ENCODE measurements at regions not wholly inside any gene's neighbourhood (a gene's known extent, or its start where the extent isn't known, plus 50 kb on each side); places are given as distances from the start of the nearest gene placed in this dataset.

DNA sequence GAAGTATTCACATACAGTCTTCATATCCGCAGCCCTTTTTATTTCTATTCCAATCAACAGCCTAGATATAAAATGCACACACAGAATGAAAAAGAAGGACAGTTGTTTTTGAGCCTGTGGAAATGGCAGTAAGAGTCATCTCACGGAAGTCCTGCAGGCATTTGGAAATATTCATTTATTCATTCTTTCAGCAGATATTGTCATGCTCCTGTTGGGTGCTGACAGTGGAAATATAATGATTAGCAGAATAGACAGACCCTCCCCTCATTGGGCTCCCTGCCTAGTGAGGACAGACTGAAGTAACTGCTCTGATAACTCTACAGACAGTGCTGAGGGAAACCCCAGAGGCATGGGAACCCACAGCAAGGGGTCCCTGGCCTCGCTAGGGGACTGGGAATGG is 392.3 kb downstream of the FOXO1 start:
- H3K27me3 ChIP-seq (ENCODE audit: insufficient read depth): no peaks in the 10 kb centered on the region
- DNase-seq (ENCODE audit: low spot score) (no peak), ATAC-seq (no peak)
- peaks cover 28% of the 10 kb centered on the region for H3K4me1 Mint-ChIP-seq
- H3K36me3 ChIP-seq (ENCODE audit: insufficient read depth): no peaks in the 10 kb centered on the region
- TF ChIP-seq CREB1 (CRISPR knock-in tag; IDR thresholded peaks at IDR 0.05; ENCODE audit: low read depth) (no peak), POLR2AphosphoS5 (IDR thresholded peaks at IDR 0.05; ENCODE audit: low read depth) (no peak), EZH2phosphoT487 (IDR thresholded peaks at IDR 0.05; ENCODE audit: unreplicated experiment) (no peak), JUNB (IDR thresholded peaks at IDR 0.05; ENCODE audit: unreplicated experiment) (no peak), STAT1 (IDR thresholded peaks at IDR 0.05; ENCODE audit: unreplicated experiment) (no peak), ZNF331 (CRISPR knock-in tag; IDR thresholded peaks at IDR 0.05; ENCODE audit: low read depth) (no peak), NANOG (IDR thresholded peaks at IDR 0.05; ENCODE audit: borderline replicate concordance) (no peak), EZH2 (IDR thresholded peaks at IDR 0.05; ENCODE audit: low read depth, unreplicated experiment) (no peak), ZNF114 (CRISPR knock-in tag; IDR thresholded peaks at IDR 0.05) (no peak)
- TF ChIP-seq, protein P1, sequence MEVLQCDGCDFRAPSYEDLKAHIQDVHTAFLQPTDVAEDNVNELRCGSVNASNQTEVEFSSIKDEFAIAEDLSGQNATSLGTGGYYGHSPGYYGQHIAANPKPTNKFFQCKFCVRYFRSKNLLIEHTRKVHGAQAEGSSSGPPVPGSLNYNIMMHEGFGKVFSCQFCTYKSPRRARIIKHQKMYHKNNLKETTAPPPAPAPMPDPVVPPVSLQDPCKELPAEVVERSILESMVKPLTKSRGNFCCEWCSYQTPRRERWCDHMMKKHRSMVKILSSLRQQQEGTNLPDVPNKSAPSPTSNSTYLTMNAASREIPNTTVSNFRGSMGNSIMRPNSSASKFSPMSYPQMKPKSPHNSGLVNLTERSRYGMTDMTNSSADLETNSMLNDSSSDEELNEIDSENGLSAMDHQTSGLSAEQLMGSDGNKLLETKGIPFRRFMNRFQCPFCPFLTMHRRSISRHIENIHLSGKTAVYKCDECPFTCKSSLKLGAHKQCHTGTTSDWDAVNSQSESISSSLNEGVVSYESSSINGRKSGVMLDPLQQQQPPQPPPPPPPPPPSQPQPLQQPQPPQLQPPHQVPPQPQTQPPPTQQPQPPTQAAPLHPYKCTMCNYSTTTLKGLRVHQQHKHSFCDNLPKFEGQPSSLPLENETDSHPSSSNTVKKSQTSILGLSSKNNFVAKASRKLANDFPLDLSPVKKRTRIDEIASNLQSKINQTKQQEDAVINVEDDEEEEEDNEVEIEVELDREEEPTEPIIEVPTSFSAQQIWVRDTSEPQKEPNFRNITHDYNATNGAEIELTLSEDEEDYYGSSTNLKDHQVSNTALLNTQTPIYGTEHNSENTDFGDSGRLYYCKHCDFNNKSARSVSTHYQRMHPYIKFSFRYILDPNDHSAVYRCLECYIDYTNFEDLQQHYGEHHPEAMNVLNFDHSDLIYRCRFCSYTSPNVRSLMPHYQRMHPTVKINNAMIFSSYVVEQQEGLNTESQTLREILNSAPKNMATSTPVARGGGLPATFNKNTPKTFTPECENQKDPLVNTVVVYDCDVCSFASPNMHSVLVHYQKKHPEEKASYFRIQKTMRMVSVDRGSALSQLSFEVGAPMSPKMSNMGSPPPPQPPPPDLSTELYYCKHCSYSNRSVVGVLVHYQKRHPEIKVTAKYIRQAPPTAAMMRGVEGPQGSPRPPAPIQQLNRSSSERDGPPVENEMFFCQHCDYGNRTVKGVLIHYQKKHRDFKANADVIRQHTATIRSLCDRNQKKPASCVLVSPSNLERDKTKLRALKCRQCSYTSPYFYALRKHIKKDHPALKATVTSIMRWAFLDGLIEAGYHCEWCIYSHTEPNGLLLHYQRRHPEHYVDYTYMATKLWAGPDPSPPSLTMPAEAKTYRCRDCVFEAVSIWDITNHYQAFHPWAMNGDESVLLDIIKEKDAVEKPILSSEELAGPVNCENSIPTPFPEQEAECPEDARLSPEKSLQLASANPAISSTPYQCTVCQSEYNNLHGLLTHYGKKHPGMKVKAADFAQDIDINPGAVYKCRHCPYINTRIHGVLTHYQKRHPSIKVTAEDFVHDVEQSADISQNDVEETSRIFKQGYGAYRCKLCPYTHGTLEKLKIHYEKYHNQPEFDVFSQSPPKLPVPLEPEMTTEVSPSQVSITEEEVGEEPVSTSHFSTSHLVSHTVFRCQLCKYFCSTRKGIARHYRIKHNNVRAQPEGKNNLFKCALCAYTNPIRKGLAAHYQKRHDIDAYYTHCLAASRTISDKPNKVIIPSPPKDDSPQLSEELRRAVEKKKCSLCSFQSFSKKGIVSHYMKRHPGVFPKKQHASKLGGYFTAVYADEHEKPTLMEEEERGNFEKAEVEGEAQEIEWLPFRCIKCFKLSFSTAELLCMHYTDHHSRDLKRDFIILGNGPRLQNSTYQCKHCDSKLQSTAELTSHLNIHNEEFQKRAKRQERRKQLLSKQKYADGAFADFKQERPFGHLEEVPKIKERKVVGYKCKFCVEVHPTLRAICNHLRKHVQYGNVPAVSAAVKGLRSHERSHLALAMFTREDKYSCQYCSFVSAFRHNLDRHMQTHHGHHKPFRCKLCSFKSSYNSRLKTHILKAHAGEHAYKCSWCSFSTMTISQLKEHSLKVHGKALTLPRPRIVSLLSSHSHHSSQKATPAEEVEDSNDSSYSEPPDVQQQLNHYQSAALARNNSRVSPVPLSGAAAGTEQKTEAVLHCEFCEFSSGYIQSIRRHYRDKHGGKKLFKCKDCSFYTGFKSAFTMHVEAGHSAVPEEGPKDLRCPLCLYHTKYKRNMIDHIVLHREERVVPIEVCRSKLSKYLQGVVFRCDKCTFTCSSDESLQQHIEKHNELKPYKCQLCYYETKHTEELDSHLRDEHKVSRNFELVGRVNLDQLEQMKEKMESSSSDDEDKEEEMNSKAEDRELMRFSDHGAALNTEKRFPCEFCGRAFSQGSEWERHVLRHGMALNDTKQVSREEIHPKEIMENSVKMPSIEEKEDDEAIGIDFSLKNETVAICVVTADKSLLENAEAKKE (CRISPR knock-in tag; IDR thresholded peaks at IDR 0.05): no peak
- TF ChIP-seq, protein P2, sequence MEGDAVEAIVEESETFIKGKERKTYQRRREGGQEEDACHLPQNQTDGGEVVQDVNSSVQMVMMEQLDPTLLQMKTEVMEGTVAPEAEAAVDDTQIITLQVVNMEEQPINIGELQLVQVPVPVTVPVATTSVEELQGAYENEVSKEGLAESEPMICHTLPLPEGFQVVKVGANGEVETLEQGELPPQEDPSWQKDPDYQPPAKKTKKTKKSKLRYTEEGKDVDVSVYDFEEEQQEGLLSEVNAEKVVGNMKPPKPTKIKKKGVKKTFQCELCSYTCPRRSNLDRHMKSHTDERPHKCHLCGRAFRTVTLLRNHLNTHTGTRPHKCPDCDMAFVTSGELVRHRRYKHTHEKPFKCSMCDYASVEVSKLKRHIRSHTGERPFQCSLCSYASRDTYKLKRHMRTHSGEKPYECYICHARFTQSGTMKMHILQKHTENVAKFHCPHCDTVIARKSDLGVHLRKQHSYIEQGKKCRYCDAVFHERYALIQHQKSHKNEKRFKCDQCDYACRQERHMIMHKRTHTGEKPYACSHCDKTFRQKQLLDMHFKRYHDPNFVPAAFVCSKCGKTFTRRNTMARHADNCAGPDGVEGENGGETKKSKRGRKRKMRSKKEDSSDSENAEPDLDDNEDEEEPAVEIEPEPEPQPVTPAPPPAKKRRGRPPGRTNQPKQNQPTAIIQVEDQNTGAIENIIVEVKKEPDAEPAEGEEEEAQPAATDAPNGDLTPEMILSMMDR (conservative IDR thresholded peaks at IDR 0.05; ENCODE audit: low read depth in 2 of 2): no peak
- TF ChIP-seq, protein P3, sequence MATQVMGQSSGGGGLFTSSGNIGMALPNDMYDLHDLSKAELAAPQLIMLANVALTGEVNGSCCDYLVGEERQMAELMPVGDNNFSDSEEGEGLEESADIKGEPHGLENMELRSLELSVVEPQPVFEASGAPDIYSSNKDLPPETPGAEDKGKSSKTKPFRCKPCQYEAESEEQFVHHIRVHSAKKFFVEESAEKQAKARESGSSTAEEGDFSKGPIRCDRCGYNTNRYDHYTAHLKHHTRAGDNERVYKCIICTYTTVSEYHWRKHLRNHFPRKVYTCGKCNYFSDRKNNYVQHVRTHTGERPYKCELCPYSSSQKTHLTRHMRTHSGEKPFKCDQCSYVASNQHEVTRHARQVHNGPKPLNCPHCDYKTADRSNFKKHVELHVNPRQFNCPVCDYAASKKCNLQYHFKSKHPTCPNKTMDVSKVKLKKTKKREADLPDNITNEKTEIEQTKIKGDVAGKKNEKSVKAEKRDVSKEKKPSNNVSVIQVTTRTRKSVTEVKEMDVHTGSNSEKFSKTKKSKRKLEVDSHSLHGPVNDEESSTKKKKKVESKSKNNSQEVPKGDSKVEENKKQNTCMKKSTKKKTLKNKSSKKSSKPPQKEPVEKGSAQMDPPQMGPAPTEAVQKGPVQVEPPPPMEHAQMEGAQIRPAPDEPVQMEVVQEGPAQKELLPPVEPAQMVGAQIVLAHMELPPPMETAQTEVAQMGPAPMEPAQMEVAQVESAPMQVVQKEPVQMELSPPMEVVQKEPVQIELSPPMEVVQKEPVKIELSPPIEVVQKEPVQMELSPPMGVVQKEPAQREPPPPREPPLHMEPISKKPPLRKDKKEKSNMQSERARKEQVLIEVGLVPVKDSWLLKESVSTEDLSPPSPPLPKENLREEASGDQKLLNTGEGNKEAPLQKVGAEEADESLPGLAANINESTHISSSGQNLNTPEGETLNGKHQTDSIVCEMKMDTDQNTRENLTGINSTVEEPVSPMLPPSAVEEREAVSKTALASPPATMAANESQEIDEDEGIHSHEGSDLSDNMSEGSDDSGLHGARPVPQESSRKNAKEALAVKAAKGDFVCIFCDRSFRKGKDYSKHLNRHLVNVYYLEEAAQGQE (IDR thresholded peaks at IDR 0.05; ENCODE audit: unreplicated experiment): no peak
- H3K4me3 Mint-ChIP-seq: no peak overlapping the region
- H3K9me3 Mint-ChIP-seq: no peaks in the 10 kb centered on the region
- no peak overlapping the region for H3K27ac Mint-ChIP-seq
- H4K20me1 ChIP-seq (replicated peaks; ENCODE audit: insufficient read depth): no peaks in the 10 kb centered on the region
- peaks cover 14% of the 10 kb centered on the region for H3K4me1 ChIP-seq (ENCODE audit: insufficient read depth)
- H3K9me2 ChIP-seq (ENCODE audit: insufficient read depth): peaks cover 4% of the 10 kb centered on the region; the same call in 1 of the 2 replicates
- peaks cover 2% of the 10 kb centered on the region for H3K27me3 Mint-ChIP-seq (ENCODE audit: insufficient read depth, low read depth, poor library complexity)
- H3K27ac ChIP-seq (ENCODE audit: low read depth): no peak overlapping the region
- H3F3A ChIP-seq (replicated peaks; ENCODE audit: low read depth): no peaks in the 10 kb centered on the region
- no peak overlapping the region for H3K4me2 ChIP-seq
- no peaks in the 10 kb centered on the region for H3K79me2 ChIP-seq (replicated peaks; ENCODE audit: insufficient read depth)
- H2AFZ ChIP-seq: no peak overlapping the region; the same call in 1 of the 2 replicates
- H3K36me3 Mint-ChIP-seq (ENCODE audit: low read depth): no peaks in the 10 kb centered on the region
- no peak overlapping the region for H3K4me3 ChIP-seq

Measured in GM23338 (cell line).